Right ventricle myocardium inferior (tissue), 1 donor: ENCODE measurements at regions not wholly inside any gene's neighbourhood (a gene's known extent, or its start where the extent isn't known, plus 50 kb on each side); places are given as distances from the start of the nearest gene placed in this dataset.
"Not testable (repeated sequence)": the region's sequence is repeated elsewhere in the genome, so short reads cannot be mapped to it uniquely, and the experiment has no call there.

Experiments used
- ATAC-seq: fragments of 200-7000 bp; cut with Tn5 transposase; one replicate; pipeline ENCODE4 v1.9.1; 2020; ENCODE audit warnings: mild to moderate bottlenecking, moderate library complexity
- DNase-seq: peaks from one replicate; pipeline ENCODE4 v3.0.0; 2021; ENCODE audit errors: missing footprints
- intact Hi-C: fragments of 100-400 bp; cut with DNase I; formaldehyde crosslinking; loops from one replicate; pipeline ENCODE4 v1.11.0; 2022
- donor health status: DM: no; HTN: yes; CAD: no; lungs with severe emphysema.

DNA sequence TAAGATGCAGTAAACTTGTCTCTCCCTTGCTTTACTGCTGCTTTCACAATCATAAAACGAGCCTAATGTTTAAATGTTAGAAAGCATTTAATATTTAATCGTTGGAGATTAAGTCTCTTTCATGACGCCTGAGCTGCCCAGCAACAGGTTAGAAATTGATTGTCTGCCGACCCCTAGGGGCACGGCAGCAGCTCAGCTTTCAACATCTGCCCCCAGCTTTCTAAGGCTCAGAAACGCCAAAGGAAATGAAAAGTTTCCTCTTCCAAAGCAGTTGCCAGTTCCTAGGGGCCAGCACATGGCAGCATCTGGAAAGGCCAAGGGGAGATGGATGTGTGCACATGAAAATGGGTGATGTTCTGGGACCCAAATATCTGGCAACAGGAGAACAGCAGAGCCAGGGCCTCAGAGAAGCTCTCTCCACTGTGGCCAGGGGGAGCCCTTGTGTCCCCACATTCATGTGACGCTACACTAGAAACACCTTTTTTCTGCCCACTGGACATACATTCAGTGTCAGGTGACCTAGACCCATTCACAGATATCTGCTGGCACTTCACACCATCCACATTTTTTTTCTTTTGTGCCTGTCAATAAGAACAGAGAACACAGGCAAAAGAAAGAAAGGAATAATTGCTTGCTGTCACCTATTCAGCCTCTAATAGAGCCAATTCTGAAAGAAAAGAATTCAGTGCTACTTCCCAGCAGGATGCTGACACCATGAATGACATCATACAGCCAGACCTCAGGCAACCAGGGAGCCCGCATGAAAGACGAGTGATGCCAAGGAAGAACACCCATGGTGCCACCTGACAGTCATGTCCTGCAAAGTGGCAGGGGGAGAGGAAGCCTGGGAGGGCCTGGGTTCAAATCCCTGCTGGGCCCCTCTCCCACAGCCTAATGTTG, 205.0 kb upstream of the TAS2R1 start:
- DNase-seq (no peak), ATAC-seq (no peak)
- intact Hi-C loops: no loop called here

DNA sequence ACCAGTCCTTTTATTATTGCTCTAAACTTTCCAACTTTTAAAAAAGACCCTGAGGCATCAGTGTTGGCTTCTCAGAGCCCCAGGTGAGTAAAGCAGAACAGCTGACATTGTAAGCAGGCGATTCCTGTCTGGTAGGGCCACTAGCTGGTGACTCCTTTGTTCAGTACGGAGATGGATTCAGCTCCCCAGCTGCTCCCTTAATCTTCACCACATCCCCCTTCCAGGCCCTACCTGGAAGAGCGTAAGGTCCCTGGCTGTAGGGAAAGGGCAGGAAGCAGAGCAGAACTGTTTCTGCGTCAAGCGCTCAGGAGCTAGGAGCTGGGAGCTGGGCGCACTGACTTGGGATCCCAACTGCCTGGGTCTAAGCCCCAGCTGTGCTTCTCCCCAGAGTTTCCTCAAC, 203.7 kb upstream of the TAS2R1 start:
- intact Hi-C loops: no loop called here
- ATAC-seq: no peak
- DNase-seq: no peak

DNA sequence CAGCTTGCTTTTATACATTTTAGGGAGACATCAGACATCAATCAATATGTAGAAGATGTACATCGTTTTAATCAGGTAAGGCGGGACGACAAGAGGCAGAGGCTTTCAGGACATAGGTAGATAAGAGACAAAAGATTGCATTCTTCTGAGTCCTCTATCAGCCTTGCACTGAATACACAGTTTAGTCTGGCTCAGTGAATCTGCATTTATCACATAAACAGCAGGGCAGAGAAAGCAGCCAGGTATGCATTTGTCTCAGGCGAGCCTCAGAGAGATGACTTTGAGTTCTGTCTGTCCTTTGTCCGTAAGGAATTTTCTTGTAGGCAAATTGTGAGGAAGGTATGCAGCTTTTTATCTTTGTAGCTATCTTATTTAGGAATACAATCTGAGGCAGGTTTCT, 202.8 kb upstream of the TAS2R1 start:
- DNase-seq: no peak
- intact Hi-C loops: no loop called here
- no peak for ATAC-seq

DNA sequence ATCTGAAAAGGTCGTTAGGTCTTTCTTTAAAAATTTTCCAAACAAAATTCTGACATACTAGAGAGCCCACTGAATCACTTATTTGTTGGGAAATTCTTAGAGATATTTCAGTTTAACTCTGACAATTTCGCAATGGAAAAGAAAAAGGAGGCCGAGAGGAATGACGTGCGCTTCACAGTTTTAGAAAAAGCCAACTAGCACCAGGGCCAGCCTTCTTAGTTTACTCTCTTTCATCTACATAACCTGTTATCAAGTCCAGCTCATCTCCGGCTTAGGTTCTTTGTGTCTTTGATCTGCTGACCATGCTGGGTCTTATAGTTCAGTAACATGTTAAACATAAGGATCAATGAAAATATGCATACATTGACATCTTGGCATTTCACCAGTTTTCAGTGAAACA, 201.7 kb upstream of the TAS2R1 start:
- ATAC-seq: no peak
- intact Hi-C loops: loop anchor here (2.0 kb wide), 1 partner anchor 21 kb away; no protein-coding TSS in a partner anchor

DNA sequence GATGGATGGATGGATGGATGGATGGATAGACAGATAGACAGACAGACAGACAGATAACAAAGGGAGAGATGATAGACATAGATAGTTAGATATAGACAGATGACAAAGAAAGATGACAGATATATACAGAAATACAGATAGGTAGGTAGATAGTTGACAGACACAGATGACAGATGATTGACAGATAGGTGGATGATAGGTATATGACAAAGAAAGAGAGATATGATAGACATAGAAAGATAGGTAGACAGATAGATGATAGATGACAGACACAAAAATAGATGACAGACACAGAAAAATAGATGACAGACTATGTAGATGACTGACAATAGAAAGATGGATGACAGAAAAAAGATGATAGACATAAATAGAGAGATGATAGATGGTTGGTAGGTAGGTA, 200.0 kb upstream of the TAS2R1 start:
- ATAC-seq (no peak), DNase-seq (no peak)
- intact Hi-C loops: loop anchor here (2.0 kb wide), 1 partner anchor 19 kb away; no protein-coding TSS in a partner anchor

More for the DNA sequence above, 201.7 kb upstream of the TAS2R1 start:
- DNase-seq: no peak

DNA sequence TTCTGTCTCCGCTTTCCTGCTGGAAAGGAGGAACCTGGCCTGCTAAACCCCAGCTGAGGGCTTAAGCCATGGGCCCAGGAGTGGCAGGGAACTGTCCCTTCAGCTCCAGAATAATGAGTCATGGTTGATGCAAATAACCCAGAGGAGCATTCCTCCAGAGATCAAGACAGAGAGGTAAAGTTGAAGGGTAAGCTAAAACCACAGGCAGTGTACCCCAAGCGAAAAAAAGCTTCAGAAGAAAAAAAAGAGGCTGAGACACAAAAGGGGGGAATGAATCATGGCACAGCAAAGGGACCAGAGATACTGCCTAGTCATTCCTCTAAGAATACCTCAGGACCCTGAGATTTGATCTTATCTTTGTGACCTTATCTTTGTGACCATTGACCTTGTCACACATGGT, 199.5 kb upstream of the TAS2R1 start:
- DNase-seq: no peak
- ATAC-seq: no peak
- intact Hi-C loops: loop anchor here (2.0 kb wide), 1 partner anchor 19 kb away; no protein-coding TSS in a partner anchor

DNA sequence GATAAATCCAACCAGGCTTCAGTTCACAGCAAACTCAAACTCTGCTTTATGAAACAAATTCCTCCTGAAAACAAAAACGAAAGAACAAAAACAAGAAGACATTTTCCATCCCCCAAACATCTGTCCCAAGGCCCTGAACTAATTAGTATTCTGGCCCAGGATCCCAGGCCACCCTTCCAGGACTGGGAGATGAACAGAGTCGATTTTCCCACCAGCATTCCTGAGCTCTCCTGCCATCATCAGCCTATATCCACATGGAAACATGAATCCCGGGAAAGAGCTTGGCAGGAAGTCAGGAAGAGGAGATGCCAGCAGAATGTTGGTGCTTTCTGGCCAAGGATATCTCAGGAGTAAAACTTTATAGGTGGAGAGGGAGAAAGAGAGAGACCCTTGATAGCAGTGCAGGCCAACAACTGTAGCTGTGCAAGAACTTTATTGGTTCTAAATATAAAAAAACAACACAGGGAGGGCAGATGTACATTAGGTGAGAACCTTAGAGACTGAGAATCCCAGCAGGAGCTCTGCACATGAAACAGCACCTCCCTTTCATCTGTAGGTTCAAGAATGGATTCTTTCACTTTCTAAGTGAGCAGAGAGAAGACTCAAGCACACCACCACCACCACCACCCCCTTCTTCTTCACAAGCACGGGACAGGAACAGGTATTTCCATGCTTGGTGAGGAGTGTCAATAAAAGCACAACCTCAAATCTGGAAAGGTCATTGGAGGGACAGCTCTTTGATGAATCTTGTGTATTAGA, 190.7 kb upstream of the TAS2R1 start:
- no peak for DNase-seq
- no peak for ATAC-seq
- intact Hi-C loops: no loop called here

DNA sequence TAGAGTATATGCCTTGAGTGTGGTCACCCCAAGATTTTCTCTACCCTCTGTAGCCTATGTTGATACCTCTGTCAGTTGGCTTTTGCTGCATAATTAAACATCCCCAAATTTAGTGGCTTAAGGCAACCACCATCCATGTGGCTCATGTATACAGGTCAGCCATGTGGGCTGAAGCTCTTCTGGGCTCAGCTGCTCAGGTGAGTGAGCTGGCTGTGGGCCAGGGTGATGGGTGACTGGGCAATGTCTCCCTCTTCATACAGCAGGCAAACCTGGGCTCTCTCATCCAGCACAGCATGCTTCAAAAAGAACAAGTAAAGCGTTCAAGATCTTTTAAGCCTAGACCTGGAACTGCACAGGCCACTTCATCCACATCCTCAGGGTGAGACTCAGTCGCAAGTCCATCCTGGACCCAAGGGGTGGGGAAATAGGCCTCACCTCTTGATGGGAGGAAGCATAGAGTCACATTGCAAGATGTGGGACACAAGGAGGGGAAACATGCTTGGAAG, 188.2 kb upstream of the TAS2R1 start:
- intact Hi-C loops: no loop called here
- DNase-seq (no peak), ATAC-seq (peak; percentile 13)

DNA sequence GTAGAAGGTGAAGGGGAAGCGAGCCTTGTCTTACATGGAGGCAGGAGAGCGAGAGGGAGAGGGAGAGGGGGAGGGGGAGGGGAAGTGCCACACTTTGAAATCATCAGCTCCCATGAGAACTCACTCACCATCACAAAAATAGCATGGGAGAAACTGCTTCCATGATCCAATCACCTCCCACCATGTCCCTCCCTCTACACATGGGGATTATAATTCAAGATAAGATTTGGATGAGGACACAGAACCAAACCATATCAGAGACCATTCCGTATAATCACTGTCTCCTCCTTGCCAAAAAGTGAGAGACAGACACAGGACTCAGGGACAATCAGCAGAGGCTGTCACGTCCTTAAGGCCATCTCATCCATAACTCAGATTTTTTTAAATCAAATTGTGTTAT, 187.7 kb upstream of the TAS2R1 start:
- intact Hi-C loops: no loop called here
- no peak for DNase-seq
- ATAC-seq: peak; percentile 31

DNA sequence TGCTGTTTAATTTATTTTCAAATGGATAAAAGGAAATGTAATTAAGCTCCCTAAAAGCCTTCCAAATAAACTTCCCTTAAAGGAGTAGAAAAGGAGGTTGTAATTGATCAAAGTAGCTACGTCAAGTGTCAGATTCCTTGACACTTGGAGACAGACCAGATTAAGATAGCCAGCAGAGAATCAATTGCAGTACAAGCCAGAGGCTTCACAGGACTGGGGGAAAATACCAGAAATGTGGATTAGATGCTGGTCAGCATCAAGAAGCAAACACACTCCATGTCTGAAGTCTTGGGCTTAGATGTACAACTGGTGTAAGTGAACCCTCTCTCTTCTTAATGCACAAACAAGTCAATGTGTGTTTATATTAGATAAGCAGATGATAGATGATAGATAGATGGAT, 184.9 kb upstream of the TAS2R1 start:
- intact Hi-C loops: no loop called here
- DNase-seq (no peak), ATAC-seq (no peak)

DNA sequence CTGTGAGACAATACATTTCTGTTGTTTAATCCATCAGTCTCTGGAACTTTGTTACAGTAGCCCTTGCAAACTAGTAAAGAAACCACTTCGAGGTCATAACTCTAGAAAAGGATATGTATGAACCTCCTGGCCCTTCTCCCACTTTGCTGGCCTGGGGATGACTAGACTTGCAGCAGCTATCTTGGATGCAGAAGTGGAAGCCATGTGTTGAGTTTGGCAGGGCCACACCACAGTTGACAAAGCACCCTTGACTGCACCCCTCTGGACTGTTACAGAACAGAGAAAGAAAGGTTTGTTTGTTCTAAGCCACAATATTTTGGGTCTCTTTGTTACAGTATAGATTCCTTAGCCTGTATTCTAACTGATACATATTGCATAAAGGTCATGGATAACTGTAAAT, 183.2 kb upstream of the TAS2R1 start:
- no peak for DNase-seq
- intact Hi-C loops: no loop called here
- no peak for ATAC-seq

DNA sequence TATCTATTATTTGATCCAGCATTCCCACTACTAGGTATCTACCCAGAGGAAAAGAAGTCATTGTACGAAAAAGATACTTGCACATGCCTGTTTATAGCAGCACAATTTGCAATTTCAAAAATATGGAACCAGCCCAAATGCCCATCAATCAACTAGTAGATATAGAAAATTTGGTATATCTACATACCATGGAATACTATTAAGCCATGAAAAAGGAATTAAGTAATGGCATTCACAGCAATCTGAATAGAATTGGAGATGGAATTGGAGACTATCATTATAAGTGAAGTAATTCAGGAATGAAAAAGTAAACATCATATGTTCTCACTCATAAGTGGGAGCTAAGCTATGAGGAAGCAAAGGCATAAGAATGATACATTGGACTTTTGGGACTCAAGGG, 177.2 kb upstream of the TAS2R1 start:
- intact Hi-C loops, ATAC-seq, DNase-seq: not testable (repeated sequence)

DNA sequence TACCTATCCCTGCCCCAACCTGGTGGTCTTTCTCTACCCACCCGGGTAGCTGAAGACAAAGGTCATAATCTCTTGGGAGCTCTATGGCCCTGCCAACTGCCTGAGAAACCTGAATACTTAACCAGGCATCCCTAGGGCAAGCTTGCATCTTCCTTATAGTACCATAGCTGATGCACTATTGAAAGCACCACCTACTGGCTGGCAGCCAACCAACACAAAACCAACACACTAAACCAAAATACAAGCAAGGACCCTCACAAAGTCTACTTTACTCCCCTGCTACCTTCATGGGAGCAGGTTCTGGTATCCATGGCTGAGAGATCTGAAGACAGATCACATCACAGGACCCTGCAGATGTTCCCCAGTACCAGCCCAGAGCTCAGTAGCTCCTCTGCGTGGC, 171.8 kb upstream of the TAS2R1 start:
- intact Hi-C loops: no loop called here
- DNase-seq: no peak
- ATAC-seq: no peak

DNA sequence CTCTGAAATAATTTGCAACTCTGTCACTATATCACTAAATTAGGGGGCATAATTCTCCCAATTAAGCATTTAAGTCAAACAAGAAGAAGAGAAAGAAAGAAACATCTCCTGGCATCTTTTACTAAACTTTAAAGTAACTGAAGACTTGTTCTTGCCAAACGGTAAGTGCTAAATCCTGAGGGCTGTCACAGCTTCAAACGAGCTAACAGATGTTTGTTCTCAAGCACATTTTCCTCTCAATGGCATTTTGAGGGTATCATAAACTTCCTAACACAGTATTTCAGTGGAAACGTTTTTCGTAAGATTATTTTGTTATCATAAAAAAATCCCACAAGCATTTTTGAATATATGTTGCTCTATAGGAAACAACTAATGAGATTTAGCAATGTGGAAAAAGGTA, 169.5 kb upstream of the TAS2R1 start:
- intact Hi-C loops: no loop called here
- DNase-seq: no peak
- no peak for ATAC-seq

DNA sequence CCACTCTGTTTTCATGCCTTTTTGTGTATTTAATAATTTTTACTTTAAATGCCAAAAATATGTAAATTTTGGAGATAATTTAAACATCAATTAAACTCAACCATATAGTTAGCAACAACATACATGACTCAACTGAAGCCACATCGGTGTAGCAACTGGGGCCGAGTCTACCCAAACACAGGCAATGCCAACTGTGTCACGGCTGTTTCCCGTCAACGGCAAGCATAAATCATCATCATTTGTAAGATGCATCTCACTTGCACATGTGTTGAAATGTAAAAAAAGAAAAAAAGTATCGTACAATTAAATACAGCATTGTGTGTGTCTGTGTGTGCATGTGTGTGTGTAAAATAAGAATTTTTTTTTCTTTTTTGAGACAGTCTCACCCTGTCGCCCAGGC, 160.1 kb upstream of the TAS2R1 start:
- no peak for DNase-seq
- no peak for ATAC-seq
- intact Hi-C loops: no loop called here

DNA sequence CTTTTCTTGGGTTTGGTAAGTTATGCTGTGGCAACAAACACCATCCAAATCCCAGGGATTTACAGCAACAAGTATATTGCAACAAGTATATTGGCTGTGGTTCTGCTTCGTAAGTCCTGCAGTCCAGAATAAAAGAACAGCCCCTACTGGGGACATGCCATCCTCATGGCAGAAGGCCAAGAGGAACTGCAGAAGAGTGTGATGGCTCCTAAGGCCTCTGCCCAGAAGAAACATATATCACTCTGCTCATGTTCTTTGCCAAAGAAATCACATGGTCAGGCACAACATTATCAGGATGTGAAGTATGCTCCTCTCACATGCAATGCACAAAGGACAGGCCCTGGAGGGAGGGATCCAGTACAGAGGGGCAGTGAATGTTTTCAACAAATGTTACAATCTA, 159.6 kb upstream of the TAS2R1 start:
- intact Hi-C loops: no loop called here
- peak; percentile 27 for ATAC-seq
- no peak for DNase-seq

DNA sequence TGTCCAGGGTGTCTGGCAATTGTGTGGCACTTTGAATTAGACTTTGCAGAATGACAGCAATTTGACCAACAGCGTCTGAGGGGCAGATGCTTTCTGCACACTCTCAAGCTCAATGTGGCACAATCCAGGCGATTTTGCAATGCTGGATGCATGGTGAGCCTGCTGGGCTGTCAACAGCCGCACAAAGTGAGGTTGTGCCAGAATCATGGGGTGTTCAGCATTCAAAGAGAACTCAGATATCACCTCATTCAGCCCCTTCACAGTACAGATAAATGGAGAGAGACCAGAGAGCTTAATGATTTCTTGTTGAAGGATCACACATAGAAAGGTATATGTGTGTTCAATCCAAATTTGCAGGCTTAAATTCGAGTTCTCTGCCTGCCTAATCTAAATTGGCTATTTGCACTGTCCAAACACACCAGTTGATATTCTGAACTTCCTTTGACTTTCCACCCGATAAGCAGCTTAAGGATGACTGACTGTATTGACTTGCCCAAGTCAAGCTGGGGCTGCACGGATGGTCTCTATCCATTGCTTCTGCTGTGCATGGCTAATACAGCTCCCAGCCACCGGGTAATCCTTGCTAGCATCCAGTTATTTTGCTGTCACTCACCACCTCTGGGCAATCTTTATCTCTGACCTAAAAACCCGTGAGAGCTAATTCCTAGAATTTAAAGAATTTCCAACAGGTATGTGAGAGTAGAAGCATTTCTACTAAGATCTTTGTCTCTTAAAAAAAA, 157.9 kb upstream of the TAS2R1 start:
- ATAC-seq: peak; percentile 74
- intact Hi-C loops: no loop called here
- no peak for DNase-seq

DNA sequence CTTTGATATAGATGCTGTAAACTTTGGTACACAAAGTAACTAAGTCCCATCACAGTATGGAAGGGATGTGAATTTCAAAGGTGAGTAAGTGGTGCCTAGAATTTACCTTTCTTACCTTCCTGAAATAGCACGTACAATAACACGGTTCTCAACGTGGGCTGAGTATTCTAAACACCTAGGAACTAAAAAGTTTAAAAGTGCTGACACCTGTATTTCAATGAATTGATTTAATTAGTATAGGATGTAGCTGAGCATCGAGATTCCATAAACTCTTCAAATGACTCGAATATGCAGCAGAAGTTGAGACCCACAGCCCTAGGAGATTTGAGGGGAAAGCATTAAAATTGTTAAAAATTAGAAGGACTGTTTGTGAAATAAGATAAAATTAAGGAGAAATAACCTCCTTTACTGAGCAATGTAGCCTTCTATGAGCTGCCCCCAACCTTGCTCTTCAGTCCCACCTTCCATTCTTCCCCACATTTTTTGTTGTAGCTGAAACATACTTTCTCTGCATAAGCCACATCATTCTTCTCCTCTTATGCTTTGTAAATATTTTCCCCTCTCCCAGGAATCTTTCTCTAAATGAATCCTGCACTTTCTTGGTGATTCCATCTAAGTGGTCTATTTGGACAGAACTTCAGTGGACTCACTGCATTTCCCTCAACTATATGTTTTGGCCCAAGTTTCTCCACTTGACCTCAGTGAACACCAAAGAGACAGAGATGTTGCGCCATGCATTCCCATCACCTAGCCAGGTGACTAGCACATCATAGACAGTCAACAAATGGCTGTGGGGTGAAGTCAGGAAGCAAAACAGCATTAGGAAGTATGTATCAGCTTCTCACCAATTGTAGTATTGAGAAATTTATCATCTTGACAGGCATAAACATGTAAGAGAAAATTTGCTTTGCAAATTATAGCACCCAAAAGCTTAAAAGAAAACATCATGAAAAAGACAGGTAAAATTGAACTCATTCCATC, 156.5 kb upstream of the TAS2R1 start:
- ATAC-seq: no peak
- intact Hi-C loops: no loop called here
- no peak for DNase-seq
